ENCODE measurements at regions not wholly inside any gene's neighbourhood (a gene's known extent, or its start where the extent isn't known, plus 50 kb on each side); places are given as distances from the start of the nearest gene placed in this dataset.

DNA sequence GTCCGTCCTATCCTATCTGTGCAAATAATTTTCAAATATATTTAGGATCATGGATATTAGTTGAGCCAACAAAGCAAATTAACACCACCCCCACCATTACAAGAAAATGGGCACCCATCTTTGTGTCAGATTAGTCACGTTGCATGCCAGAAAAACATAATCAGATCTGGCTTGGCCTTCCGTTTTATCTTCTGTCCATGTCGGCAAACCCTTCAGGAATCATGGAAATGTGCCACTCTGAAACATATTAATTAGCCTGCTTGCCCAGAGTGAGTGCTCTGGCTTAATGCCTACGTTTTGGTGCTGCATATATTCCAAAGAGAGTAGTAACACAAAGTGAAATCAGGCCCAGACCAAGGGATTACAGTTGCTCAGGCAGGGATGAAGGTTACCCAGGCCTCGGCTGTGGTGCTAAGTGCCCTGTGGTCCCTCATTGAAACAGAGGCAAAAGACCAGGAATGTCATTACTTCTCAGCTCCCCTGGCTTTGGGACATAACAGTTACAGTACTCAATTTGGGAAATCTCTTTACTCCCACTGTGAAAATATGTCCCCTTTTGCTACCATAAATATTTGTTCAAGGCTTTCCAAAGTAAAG, 154.0 kb upstream of the LSM8 start (continued):
- TF ChIP-seq PKNOX1 (IDR thresholded peaks at IDR 0.05), result no peak
- no peak for TF ChIP-seq CHD4 (IDR thresholded peaks at IDR 0.05)

DNA sequence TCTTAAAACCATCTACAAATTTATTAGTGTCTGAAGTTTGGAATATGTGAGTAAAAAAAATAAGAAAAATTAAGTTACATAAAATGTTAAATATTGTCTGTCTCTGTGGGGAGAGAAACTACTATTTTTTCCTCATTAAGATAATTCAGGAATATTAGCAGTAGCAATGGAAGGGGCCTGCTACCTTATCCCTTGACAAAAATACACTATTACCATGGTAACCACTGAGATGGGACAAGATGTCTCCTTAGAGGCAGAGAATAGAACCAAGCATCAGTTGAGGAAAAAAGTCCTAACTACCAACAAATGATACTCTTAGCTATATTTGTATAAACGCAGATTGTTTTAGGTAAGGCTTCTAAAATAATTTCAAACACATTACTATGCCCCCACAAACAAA, 150.7 kb upstream of the LSM8 start:
- Histone ChIP-seq H3K79me2 (ENCODE audit: control insufficient read depth, insufficient read depth, low read length) (no peaks in the 10 kb centered on the region), H3K9me3 (replicated peaks; ENCODE audit: control insufficient read depth, insufficient read depth, low read length) (no peaks in the 10 kb centered on the region), H4K20me1 (ENCODE audit: control insufficient read depth, insufficient read depth) (no peaks in the 10 kb centered on the region), H3K27ac (ENCODE audit: control insufficient read depth, insufficient read depth) (no peak overlapping the region), H3K4me3 (no peak overlapping the region), H3K27me3 (replicated peaks in 1 of 2; ENCODE audit: control insufficient read depth in 2 of 2, insufficient read depth in 2 of 2, low read length in 1 of 2) (no peaks in the 10 kb centered on the region; a peak in 1 of 4 replicates), H3K9ac (ENCODE audit: control insufficient read depth, insufficient read depth, low read length) (no peak overlapping the region), H3K4me1 (ENCODE audit: control insufficient read depth, insufficient read depth, low read length) (no peaks in the 10 kb centered on the region), H2AFZ (ENCODE audit: control insufficient read depth, low read depth, low read length) (no peak overlapping the region), H3K4me2 (ENCODE audit: control insufficient read depth, insufficient read depth) (no peak overlapping the region), H3K36me3 (ENCODE audit: control insufficient read depth in 2 of 2, insufficient read depth in 2 of 2, low read length in 1 of 2) (no peaks in the 10 kb centered on the region)
- DNase-seq (ENCODE audit: low read depth, low spot score) (no peak), FAIRE-seq (no peak), ATAC-seq (no peak)
- 0% methylated on average over 1 of the region's 1 CpG for WGBS (ENCODE audit: insufficient coverage, insufficient replicate concordance, low lambda C conversion rate, missing lambda C conversion rate)
- SMC1A ChIA-PET (ENCODE audit: uncharacterized antibody, unreplicated experiment), result no interaction called here
- in situ Hi-C loops (cut with MboI), result no loop called here
- no TSS peak for BruUV-seq (replicated peaks)
- POLR2A ChIA-PET, result no interaction called here
- CTCF ChIA-PET, result interaction anchor here (1.5 kb wide), 1 partner anchor 40 kb away, joined by 4 read pairs; no protein-coding TSS in a partner anchor
- TF ChIP-seq ZBTB4 (CRISPR knock-in tag; IDR thresholded peaks at IDR 0.05), result no peak
- TF ChIP-seq SREBF2 (IDR thresholded peaks at IDR 0.05; ENCODE audit: low read length), result no peak
- RAD21 ChIA-PET (ENCODE audit: unreplicated experiment), result no interaction called here
- intact Hi-C loops (cut with micrococcal nuclease; ENCODE audit: unreplicated experiment), result no loop called here
